HG03108 (cell line): ENCODE measurements at regions not wholly inside any gene's neighbourhood (a gene's known extent, or its start where the extent isn't known, plus 50 kb on each side); places are given as distances from the start of the nearest gene placed in this dataset.
A peak's percentile ranks its signal among the peaks of the same experiment; 100 is the strongest.

Experiments
- ATAC-seq: cut with Tn5 transposase; IDR thresholded peaks from one replicate; pipeline ENCODE4 v1.9.1; 2021; ENCODE audit warnings: moderate library complexity; ENCODE audit not compliant: unreplicated experiment

- peak; percentile 81 for ATAC-seq
Measured at GRCh38 chr7:116145245-116145852, 65.0 kb upstream of the TES start.

DNA sequence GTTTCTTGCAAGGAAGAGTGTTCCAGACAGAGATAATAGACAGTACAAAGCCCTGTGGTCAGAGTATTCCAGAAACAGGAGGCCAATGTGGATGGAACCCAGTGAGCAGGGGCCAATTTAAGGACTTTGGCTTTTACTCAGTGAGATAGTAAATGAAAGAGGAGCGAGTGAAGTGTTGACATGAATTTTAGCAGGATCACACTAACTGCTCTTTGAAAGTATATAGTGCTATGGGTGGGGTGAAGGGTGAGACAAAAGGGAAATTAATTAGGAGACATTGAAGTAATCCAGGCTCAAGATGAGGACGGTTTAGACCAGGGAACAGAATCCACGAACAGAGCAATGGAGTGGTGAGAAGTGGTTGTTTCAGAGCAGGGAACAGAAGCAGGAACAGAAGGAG, 62.2 kb upstream of the TES start:
- ATAC-seq, result no peak

DNA sequence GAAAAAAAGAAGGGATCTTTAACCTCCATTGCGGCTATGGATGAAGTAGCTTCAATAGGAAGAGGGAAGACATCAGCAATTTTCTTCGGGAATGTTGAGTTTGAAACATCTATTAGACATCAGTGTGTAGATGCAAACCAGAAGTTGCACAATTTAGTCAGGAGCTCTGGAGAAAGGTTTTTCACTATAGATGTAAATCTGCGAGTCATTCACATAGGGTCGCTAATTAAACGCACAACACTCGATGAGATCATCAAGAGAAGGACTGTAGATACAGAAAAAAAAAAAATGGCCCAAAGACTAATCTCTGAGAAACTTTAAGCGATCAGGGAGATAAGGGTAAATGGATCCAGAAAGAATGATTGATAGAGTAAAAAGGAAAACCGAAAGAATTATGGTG, 61.7 kb upstream of the TES start:
- no peak for ATAC-seq

DNA sequence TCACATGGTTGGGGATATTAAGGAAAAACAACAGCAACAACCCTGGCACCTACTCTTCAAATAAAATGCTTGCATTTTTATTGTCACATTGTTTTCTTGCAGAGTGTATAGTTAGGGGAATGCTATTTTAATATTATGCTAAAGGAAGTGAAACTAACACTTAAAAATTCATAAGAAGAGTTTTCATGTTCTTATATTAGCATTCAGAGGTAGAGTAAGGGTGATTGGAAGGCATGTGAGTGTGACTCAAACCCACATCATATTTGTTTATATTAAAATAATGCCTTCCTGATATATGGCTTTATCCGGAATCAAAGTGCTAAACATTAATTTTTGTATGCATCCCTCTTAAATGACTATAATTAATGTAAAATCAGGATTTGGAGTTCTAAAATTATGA, 59.8 kb upstream of the TES start:
- ATAC-seq, result peak; percentile 93

- ATAC-seq, result no peak
Measured at GRCh38 chr7:116152276-116152675, 58.1 kb upstream of the TES start.

DNA sequence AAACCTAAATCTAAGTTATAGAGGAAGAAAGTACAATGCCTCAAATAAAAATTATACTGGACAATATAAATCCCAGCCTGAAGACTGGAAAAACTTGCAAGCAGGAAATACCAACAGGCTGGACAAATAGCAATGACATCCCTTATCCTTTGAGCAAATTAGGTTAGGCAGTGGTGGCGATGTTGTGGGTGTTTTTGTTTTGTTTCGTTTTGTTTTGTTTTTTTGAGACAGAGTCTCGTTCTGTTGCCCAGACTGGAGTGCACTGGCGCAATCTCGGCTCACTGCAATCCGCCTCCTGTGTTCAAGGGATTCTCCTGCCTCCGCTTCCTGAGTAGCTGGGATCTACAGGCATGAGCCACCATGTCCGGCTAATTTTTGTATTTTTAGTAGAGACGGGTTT, 57.3 kb upstream of the TES start:
- ATAC-seq, result no peak

GRCh38 chr7:116159711-116160110, 50.6 kb upstream of the TES start:
- no peak for ATAC-seq
